Stimulated activated CD4-positive, alpha-beta T cell treated with anti-CD3 and anti-CD28 coated beads, Interleukin-4, amount 100 ng/mL, for 24 hours (primary cell): ENCODE measurements at regions not wholly inside any gene's neighbourhood (a gene's known extent, or its start where the extent isn't known, plus 50 kb on each side); places are given as distances from the start of the nearest gene placed in this dataset.

ENCODE experiments used
- DNase-seq: peaks from one replicate; pipeline ENCODE4 v3.0.0-alpha.2; 2020

DNA sequence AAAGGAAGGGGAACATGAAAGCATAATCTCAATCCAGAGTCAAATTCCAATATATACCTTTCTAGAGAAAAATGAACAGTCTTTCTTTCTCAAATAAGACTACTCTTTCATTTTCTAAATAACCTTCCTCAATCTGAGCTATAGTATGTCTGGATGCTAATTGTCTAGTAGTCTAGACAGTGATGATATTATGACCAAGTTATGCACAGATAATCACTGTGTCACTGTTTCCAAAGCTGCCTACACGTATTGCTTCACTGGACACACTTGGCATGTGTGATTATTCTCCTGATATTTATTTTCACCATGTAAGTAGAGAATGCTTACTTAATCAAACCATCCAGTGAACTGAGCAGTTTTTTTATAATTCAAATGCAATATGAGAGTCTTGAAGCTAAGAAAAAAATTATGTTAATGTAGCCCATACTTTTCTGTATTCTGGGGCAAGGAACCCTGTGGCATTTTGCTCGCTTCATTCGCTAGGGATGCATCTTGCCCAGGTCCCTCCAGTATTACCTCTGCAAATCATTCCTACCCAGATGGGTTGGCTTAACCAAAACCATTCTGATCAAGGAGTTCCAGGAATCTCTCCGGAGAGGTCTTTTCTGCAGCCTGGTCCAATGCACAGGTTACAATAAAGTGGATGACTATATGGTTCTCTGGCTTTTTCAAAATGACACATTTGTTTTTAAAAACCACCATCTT lies 303.1 kb upstream of the RUNX1 start:
- peak; percentile 30 for DNase-seq

DNA sequence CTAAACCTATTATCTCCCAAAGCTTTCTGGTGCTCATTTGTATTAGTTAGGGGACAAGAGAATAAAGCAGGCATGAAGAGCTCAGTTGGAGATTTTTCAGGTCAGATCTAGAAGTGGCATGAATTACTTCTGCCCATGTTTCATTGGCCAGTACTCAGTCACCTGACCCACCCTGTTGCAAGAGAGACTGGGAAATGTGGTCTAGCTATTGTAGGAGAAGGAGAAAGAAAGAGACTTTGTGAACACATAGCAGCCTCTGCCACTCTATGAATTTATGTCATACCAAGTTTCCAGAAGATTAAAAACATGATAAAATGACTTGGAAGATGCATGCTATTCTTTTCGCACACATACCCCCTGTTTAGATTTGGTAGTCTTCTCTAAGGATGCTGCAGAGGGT lies 302.3 kb upstream of the RUNX1 start:
- no peak for DNase-seq

DNA sequence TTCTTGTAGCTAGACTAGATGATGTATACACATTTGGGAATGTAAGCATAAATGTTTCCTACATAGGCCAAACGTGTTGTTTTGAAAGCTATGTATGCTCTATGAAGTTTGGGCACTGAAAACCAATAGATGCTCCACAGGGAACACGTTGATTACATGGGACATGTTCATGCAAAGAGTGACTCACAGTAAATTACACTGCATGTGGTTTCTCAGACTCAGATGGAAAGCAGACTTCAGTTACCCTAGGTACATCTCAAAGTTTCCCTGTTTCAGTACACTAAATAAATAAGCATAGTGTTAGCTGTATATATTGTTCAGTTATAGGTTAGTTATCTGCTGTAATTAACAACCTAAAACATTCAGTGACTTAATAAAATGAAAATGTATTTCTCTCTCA lies 301.9 kb upstream of the RUNX1 start:
- no peak for DNase-seq

DNA sequence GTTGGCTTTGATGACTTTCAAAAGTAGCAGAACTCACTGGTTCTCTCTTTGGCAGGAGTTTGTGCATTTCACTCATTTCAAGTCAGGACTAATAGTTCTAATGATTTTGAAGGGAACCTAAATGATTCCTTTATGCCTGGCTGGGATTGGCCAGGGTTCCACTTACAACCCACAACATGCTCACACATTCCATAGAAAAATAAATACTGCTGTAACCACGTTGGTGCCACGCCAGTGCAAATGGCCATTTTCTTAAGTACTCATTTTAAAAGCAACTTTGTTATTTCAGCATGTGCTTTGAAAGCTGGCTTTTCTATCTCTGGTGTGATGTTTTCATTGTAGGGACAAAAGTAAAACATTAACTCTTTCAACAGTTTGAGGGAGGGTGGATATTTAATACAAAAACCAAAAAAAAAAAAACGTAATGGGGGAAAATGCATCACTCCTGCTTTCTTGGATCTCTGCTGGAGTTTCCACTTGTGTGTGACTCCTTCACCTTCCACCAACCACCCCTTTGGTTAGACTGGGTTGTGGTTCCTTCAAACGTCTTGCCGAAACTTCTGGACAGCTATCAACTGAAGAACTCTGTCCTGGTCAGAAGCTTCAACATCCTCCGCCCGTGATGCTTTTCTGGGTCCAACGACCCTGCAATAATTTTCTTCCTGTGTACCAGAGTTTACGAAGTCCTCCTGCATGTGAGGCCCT lies 300.4 kb upstream of the RUNX1 start:
- DNase-seq: no peak

DNA sequence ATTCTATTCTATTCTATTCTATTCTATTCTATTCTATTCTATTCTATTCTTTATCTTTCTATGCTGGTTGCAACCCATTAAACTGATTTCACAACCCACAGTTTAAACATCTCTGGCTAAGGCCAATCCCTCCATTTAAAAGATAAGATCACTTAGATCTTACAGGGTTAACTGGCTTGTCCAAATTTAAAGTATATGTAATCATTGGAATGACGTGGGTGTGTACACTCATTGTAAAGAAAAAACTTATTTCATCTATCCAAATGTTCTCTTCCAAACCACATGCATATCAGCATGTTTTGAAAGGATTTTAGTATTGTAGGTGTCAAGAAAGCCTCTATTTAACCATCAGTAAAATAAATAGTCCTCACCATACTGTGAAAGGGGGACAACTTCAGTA lies 299.6 kb upstream of the RUNX1 start:
- no peak for DNase-seq

DNA sequence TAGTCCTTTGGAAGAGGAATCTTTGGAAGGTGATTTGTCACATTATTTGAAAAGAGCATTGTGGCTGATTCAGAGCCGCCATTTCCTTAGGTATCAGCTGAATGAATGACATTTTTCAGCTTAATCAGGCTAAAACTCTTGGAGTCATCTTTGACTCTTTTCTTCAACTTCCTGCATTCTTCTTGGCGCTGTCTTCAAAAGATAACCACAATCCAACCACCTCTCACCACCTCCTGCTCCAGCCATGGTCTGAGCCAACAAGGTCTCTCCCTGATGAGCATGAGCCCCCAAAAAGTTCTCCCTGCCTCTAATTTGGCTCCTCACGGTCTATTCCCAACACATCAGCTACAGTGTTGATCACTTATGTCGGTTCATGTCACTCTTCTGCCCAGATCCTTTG lies 297.6 kb upstream of the RUNX1 start:
- DNase-seq: no peak

DNA sequence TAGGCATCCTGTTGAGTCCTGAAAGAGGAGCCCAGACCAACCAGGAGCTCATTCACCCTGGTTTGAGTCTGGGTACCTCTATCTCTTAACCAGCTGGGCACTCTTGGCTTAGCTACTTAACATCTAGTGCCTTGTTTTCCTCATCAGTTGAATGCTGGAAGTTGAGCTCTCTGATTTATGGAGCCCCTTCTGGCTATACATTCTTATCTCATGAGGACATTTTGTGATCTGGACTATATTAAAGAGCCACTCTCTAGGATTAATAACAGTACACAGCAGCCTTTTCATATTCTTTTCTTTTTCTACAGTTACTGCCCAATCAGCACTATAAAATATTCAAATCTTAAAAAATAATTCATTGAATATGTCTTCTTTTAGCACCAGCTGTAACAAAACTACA lies 296.9 kb upstream of the RUNX1 start:
- DNase-seq: no peak

DNA sequence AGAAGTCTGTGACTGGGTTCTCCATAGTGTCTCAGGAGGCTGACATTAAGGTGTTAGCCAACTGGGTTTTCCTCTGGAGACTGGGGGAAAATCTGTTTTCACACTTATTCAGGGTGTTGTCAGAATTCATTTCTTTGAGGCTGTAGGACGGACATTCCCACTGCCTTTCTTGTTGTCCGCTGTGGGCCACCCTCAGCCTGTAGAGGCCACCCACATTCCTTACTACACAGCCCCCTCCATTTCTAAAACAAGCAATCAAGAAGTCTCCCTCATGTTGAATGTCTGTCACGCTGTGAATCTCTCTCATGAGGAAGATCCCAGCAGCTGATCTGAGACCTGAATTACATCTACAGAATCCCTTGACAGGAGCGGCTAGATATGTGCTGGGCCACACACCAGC lies 295.5 kb upstream of the RUNX1 start:
- no peak for DNase-seq

DNA sequence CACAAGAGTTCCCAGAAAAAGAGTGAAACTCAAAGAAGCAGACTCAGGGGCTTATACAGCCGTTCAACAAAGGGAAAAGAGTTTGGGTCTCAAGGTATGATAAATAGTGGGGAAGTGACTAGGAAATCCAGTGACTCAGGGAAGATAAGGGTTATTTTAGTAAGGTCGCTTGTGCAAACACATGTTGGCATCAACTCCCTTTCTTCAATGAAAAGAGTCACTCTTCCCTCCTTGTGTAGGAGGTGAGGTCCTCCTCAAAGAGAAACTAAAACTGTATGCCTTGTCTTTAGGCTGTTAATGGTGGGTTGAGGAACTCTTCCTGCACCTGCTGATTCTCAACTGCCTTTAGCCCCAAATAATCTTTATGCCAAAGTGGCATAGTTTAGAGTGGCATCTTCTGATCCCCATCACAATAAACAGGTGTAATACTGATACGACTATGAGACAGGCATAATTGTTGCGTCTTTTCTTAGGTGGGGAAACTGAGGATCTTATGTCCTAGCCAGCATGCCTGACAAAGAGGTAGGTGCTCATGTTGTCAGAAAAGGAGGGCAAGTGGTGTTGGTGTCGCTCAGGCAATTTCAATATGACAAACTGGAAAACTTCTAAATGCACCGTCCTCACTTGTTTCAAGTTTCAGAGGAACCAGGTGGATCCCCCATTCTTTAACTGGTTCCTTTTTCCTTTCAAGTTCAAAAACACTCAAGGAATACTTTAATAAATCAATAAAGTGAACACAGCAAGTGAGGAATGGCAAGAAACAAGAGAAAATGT lies 294.1 kb upstream of the RUNX1 start:
- DNase-seq: peak; percentile 31

DNA sequence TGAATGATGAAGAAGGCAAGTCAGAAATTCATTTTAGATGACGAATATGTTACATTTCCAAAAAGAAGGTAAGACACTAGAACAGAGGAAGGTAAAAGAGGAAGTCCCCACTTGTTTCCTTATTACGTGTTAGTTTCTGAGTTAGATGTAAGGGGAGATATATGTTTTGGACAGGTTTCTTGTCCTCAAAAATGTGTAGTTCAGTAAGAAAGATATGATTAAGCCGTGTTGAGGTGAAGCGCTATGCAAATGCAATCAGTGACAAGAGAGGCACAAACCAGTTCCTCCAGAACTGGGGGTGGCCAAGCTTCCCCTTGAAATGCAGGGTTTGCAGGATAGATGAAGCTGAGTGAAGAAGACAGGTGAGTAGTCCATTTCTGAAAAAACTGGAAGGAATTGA lies 293.3 kb upstream of the RUNX1 start:
- DNase-seq: peak; percentile 63

DNA sequence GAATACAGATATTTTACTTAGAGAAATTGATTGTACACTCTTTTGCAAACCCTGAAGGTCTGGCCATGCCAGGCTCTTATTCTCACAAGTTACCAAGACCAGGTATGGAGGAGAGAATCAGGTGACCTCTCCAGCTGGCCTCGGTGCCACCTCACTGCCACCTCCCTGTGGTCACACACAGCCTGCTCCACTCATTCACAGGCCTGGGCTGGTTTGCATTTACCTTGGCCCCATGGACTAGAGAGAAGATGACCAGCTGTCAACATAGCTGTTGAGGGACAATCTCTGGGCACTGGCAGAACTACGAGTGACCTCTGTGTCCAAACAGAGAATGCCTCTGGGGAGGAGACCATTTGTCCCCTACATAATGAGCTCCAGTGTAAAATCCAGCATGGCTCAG lies 291.2 kb upstream of the RUNX1 start:
- DNase-seq: no peak

DNA sequence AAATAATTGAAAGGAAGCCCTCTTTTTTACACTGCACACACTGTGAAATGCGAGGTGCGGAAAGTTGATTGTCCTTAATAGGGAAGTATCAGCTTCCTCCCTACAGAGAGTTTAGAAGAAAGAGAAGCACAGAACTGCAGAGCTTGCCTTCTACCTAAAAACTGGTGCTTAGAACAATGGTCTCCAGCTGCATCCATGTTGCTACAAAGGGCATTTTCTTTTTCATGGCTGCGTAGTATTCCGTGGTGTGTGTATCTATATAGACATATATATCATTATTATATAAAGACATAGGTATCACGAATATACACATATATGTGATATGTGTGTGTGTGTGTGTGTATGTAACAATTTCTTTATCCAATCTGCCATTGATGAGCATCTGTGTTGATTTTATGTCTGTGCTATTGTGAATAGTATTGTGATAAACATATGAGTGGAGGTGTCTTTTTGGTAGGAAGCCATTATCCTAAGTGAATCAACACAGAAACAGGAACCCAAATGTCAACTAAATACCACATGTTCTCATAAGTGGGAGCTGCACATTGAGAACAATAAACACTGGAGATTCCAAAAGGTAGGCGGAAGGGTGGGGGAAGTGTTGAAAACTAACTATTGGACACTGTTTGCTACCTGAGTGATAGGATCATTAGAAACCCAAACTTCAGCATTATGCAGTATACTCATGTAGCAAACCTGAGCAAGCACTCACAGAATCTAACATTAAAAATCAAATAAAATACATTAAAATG lies 290.0 kb upstream of the RUNX1 start:
- DNase-seq: no peak

DNA sequence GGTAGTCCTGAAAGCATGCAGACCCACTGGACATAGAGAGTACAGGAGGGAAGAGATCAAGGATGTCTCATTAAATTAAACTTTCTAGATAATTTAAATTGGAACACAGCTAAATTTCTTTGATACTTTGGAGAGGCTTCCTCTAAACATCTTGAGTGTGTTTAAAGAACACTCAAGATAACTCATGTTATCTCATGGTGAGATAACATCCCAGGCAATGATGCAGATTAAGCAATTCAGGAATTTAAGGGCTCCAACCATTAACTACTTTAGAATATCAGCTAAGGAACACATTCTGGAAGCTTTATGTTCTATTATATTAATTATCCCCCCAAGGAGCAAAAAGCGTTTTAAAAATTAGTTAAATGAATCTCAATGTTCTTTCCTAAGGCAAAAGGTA lies 289.2 kb upstream of the RUNX1 start:
- no peak for DNase-seq

DNA sequence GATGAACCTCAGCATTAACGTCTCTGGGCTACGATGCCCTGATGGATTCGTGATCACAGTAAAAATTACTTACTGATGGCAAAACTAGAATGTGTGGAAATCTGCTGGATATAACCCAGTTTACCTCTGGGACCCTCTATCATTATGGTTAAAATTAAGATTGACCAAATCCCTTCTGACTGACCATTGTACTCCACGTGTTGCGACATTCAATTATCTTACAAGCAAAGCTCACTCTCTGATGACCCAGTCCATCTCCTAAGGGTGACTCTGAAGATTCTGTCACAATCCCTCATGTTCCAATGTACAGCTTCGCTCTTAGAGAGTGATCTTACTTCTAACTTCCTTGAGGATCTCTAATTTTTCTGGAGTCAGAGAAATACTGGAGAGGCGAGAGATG lies 288.5 kb upstream of the RUNX1 start:
- no peak for DNase-seq

DNA sequence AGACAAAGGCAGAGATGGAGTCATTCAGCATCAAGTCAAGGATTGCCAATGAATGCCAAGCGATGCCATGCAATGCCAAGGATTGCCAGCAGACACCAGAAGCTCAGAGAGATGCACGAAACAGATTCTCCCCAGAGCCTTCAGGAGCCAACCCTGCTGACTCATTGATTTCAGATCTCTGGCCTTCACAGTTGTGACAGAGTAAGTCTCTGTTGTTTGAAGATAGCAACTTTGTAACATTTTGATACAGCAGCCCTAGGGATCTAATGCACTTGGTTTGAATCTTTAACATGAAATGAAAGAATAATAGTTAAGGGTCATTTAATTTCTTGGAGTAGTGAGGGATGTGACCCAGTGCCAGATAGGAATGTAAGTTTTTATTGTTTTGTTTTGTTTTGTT lies 287.4 kb upstream of the RUNX1 start:
- DNase-seq: peak; percentile 18

DNA sequence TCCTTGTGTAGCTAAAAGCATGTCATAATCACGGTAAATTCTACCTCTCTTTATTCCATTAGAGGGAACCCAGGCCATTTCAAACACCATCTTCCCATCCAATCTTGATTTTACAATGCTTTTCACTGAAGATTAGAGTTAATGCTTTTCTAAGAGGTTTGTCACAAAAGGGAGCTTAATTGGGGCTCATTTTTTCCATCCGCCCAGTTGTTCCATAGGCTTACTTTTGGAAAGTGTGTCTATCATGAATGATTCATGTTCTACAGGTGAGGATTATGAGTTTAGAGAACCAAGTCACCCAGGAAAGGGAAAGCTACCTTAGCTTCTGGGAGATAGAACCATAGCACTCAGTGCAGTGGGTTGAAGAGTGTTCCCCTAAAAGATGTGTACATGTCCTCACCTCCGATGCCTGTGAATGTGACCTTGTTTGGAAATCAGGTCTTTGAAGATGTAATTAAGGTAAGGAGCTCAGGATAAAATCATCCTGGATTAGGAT lies 286.9 kb upstream of the RUNX1 start:
- DNase-seq: peak; percentile 26

DNA sequence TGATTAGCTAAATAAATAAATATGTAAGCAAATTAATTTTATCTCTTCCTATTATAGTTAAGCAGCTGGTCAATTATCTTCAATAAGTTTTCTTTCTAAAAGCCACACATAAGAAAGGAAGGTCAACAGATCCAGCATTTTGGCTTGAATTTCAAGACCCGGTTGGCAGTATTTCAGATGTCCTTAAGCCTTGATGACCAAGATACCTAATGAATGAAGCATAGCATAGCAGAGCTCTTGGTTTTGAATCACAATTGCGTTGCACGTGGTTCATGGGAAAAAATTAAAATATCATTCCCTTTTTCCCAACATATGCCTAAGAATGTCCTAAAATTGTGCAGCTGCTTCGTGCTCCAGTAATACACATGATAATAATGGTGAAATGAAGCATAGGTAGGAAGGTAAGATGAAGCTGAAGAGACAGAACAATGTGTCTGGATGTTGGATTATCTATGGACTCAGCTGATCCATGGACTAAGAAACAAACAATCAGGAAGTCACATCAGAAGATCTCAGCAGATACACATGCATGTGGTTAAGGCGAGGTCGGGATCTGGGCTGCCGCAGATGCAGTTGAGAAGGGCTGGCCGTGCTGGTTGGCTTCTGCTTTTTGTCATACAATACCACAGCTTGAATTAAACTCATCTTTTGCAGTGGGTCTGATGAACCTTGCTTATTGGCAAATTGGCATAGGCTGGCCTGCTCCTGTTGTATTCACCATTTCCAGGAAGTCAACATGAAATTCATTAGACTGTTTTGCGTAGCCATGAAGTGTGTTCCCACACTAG lies 284.9 kb upstream of the RUNX1 start:
- no peak for DNase-seq

DNA sequence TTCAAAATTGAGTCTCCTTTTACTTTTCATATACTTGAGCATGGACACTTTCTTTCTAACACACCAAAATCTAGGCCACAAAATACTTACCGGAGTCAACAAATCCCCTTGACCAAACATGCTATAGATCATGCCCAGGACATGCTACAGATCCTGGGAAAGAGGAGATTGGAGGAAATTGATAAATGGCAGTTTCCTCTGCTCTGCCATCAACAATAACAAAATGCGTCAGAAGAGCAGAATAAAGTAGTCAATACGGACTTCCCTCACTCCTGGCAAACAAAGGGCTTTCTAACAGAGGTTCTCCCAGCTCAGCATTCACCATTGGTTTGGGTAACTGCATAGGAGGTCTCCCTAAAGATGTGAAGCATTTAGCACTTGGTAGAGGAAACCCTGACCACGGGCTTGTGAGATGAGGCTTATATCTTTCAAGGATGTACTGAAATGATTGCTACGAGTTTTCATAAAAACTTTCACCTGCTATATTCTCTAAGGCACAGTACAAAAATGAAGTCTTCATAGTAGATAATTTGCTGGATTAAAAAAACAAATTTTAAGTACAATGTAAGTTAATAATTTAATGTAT lies 283.8 kb upstream of the RUNX1 start:
- DNase-seq: no peak

DNA sequence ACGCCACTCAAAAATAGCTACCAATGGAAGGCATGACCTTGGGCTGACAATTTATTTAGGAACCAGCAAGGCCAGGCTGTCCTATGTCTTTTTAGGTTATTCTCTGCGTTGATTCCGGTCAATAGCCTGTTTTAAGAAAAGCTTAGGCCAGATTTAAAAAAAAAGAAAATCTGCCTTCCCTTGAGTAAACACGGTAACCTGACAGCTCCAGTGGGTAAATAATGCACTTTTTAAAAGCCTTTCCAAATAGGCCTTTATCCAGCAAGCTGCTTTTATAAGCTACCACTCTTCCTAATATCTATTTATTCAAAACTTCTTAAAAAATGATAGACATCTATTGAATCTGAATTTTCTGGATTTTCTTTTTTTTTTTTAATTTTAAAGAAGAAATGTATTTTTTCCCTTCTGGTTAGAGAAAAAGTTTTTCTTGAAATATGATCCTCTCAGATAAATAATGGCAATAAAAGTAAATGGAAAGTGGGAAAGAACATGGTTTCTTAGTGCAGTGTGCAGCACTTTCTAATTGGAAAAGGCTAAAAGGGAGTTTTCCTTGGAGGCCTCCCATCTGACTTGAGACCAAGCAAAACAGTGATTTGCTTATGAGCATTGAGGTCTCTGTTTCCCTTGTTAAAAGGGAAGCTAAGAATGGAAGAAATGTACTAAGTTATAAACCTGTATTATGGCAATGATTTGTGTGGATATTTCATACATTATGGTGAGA lies 281.0 kb upstream of the RUNX1 start:
- no peak for DNase-seq

DNA sequence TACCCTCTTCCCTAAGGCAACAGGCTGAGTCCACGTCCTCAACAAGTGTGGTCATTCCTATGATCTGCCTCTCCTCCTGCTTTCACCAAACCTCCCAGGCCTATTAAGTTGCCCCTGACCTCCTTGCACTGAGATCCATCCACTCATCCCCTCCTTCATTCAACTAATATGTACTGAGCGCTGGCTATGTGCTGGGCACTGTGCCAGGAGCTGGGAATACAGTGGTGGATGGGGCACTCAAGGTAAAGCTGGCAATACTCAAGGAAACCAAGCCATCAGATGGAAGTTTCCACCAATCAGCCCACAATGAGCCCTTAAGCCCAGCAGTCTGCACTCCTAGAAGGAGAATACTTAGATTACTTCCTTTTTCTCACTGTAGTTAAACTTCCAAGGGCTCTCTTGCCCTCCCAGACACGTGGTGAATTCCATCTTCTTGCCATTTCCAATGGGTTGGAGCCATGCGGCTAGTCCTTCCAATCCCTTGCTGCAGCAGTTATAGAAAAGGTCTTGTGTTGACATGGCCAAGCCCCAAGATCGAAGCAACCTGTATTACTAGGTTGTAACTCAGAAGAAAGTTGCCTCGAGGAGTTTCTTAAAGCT lies 279.9 kb upstream of the RUNX1 start:
- no peak for DNase-seq

DNA sequence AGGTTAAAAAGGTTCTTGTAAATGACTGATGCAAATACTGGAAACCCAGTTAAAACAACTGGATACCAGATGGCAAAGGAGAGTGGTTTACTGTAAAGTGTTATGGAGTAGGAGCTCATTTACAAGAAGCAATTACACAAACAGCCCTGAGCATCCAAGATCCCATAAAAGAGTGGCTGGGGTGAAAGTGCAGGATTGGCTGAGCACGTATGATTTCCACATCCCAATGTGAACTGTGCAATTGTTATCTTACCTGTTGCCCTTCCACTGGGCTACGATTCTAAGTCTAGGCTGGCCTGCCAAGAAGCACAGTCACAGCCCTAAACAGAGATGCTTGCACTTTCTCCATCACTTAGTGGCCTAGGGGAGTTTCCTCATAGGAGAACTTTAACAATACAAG lies 277.6 kb upstream of the RUNX1 start:
- DNase-seq: no peak
